SK-N-SH (cell line): ENCODE measurements at regions not wholly inside any gene's neighbourhood (a gene's known extent, or its start where the extent isn't known, plus 50 kb on each side); places are given as distances from the start of the nearest gene placed in this dataset.

Experiments
- CTCF ChIA-PET: fragments of 300-600, 350-600 bp; formaldehyde crosslinking; extraction: SDS; loops from one replicate; lab custom pipeline; 2021; lab: Yijun Ruan, JAX
- POLR2A ChIA-PET: fragments of 350-600 bp; sonication (Branson Sonifier 250); formaldehyde crosslinking; extraction: SDS; loops from one replicate; lab custom pipeline; 2020; ENCODE audit warnings: antibody characterized with exemption, inconsistent platforms; lab: Yijun Ruan, JAX
- DNase-seq: peaks from one replicate; pipeline ENCODE4 v3.0.0; 2012
- H2AFZ ChIP-seq: fragments of 200-600 bp; sonication (generic); 2 replicates; pipeline ENCODE4 v1.8.1; 2016; ENCODE audit warnings: antibody characterized with exemption, mild to moderate bottlenecking, low read depth
- H3F3A ChIP-seq: fragments of 200-600 bp; sonication (generic); replicated peaks from 2 replicates; pipeline ENCODE3; 2016; ENCODE audit warnings: antibody characterized with exemption, mild to moderate bottlenecking; ENCODE audit not compliant: insufficient read depth
- H3K27ac ChIP-seq, 2 experiments: fragments of 200-500 bp in 1 of 2; fragments of 200-600 bp in 1 of 2; sonication (Bioruptor generic) in 1 of 2; sonication (generic), shearing (Covaris generic) in 1 of 2; 2 replicates each; pipeline versions ENCODE4 v1.5.1 to v1.6.1; 2014 to 2016; ENCODE audit warnings: low read depth in 2 of 2, inconsistent platforms in 1 of 2, low read length in 1 of 2, mild to moderate bottlenecking in 1 of 2, mixed read lengths in 1 of 2
- H3K27me3 ChIP-seq: fragments of 200-600 bp; sonication (generic), shearing (Covaris generic); 2 replicates; pipeline ENCODE4 v1.6.1; 2016; ENCODE audit warnings: mixed run types; ENCODE audit not compliant: insufficient read depth
- H3K36me3 ChIP-seq, 2 experiments: fragments of 200-500 bp in 1 of 2; fragments of 200-600 bp in 1 of 2; sonication (Bioruptor generic) in 1 of 2; sonication (generic) in 1 of 2; replicated peaks in 1 of 2; 2 replicates each; pipeline versions ENCODE3 to v1.5.1; 2014 to 2016; ENCODE audit warnings: low read length in 1 of 2, mild to moderate bottlenecking in 1 of 2; ENCODE audit not compliant: insufficient read depth in 2 of 2, control insufficient read depth in 1 of 2
- H3K4me1 ChIP-seq, 2 experiments: fragments of 200-500 bp in 1 of 2; fragments of 200-600 bp in 1 of 2; sonication (Bioruptor generic) in 1 of 2; sonication (generic), shearing (Covaris generic) in 1 of 2; 2 replicates each; pipeline versions ENCODE4 v1.5.1 to v1.6.1; 2014 to 2016; ENCODE audit warnings: low read depth in 1 of 2, low read length in 1 of 2, mixed run types in 1 of 2; ENCODE audit not compliant: insufficient read depth in 2 of 2, control insufficient read depth in 1 of 2
- H3K4me2 ChIP-seq: fragments of 200-600 bp; sonication (generic), shearing (Covaris generic); 2 replicates; pipeline ENCODE4 v1.6.1; 2017; ENCODE audit warnings: mixed run types
- H3K4me3 ChIP-seq, 2 experiments: fragments of 200-500 bp in 1 of 2; fragments of 200-600 bp in 1 of 2; sonication (Bioruptor generic) in 1 of 2; sonication (generic), shearing (Covaris generic) in 1 of 2; 2 replicates each; pipeline versions ENCODE4 v1.5.1 to v1.8.1; 2014 to 2016; ENCODE audit warnings: low read depth in 2 of 2, inconsistent platforms in 1 of 2, low read length in 1 of 2, mild to moderate bottlenecking in 1 of 2, mixed read lengths in 1 of 2, moderate library complexity in 1 of 2
- H3K79me2 ChIP-seq: fragments of 200-600 bp; sonication (generic); 2 replicates; pipeline ENCODE4 v1.8.1; 2017; ENCODE audit warnings: mild to moderate bottlenecking; ENCODE audit not compliant: insufficient read depth
- H3K9ac ChIP-seq: fragments of 200-600 bp; sonication (generic); 2 replicates; pipeline ENCODE4 v1.6.1; 2017; ENCODE audit warnings: mixed run types
- H3K9me2 ChIP-seq: fragments of 200-600 bp; sonication (generic); 2 replicates; pipeline ENCODE4 v1.6.1; 2017; ENCODE audit warnings: mixed run types
- H3K9me3 ChIP-seq: fragments of 200-600 bp; sonication (generic); 2 replicates; pipeline ENCODE4 v1.6.1; 2017; ENCODE audit warnings: mixed run types, mild to moderate bottlenecking, moderate library complexity
- H4K20me1 ChIP-seq: fragments of 200-600 bp; sonication (generic); 2 replicates; pipeline ENCODE4 v1.6.1; 2017; ENCODE audit warnings: mild to moderate bottlenecking, mixed run types; ENCODE audit not compliant: insufficient read depth
- CHD2 ChIP-seq: fragments of 150-350 bp; IDR thresholded peaks from 2 replicates; pipeline ENCODE4 v1.6.1; 2018; ENCODE audit warnings: low read length; ENCODE audit not compliant: partially characterized antibody
- FOXM1 ChIP-seq: IDR thresholded peaks from 2 replicates; pipeline ENCODE4 v1.4.0; 2012; ENCODE audit warnings: low read depth, mild to moderate bottlenecking
- MEF2A ChIP-seq: IDR thresholded peaks from 2 replicates; pipeline ENCODE4 v1.4.0; 2012; ENCODE audit warnings: low read depth, borderline replicate concordance
- MXI1 ChIP-seq: IDR thresholded peaks from 2 replicates; pipeline ENCODE4 v1.6.1; 2012; ENCODE audit warnings: mild to moderate bottlenecking, low read depth, low read length, improper control_type of control experiment
- NFIC ChIP-seq: IDR thresholded peaks from 2 replicates; pipeline ENCODE4 v1.4.0; 2012; ENCODE audit warnings: borderline replicate concordance
- POLR2AphosphoS5 ChIP-seq: IDR thresholded peaks from 2 replicates; pipeline ENCODE4 v1.6.1; 2012; ENCODE audit warnings: low read depth, low read length
- RCOR1 ChIP-seq: fragments of 150-350 bp; IDR thresholded peaks from 2 replicates; pipeline ENCODE4 v1.6.1; 2017; ENCODE audit warnings: antibody characterized with exemption, low read length
- SMC3 ChIP-seq: IDR thresholded peaks from 2 replicates; pipeline ENCODE4 v1.6.1; 2012; ENCODE audit warnings: low read depth, low read length, improper control_type of control experiment
- TAF1 ChIP-seq: IDR thresholded peaks from 2 replicates; pipeline ENCODE4 v1.6.1; 2012; ENCODE audit warnings: low read depth, mild to moderate bottlenecking, low read length, moderate library complexity, borderline replicate concordance
- TCF12 ChIP-seq: IDR thresholded peaks from 2 replicates; pipeline ENCODE4 v1.4.0; 2012
- TEAD4 ChIP-seq: IDR thresholded peaks from 2 replicates; pipeline ENCODE4 v1.4.0; 2012; ENCODE audit warnings: mild to moderate bottlenecking, borderline replicate concordance; ENCODE audit not compliant: insufficient read depth
- YY1 ChIP-seq: IDR thresholded peaks from 2 replicates; pipeline ENCODE4 v1.4.0; 2012; ENCODE audit warnings: low read depth, mild to moderate bottlenecking
- WGBS: methylation state at CpG from one replicate; pipeline ENCODE4 v1.1.6; 2017; ENCODE audit warnings: low lambda C conversion rate; 5-methylcytosine and 5-hydroxymethylcytosine counted together
- TF ChIP-seq, protein P1 (sequence below): IDR thresholded peaks from 2 replicates; pipeline ENCODE4 v1.4.0; 2012; ENCODE audit warnings: low read depth, borderline replicate concordance
- TF ChIP-seq, protein P2 (sequence below): IDR thresholded peaks from 2 replicates; pipeline ENCODE4; 2012
- TF ChIP-seq, protein P3 (sequence below): IDR thresholded peaks from 2 replicates; pipeline ENCODE4 v1.6.1; 2012; ENCODE audit warnings: mild to moderate bottlenecking, low read depth, low read length, moderate library complexity
- TF ChIP-seq, protein P4 (sequence below): IDR thresholded peaks from 2 replicates; pipeline ENCODE4 v1.4.0; 2012; ENCODE audit warnings: low read depth, borderline replicate concordance

DNA sequence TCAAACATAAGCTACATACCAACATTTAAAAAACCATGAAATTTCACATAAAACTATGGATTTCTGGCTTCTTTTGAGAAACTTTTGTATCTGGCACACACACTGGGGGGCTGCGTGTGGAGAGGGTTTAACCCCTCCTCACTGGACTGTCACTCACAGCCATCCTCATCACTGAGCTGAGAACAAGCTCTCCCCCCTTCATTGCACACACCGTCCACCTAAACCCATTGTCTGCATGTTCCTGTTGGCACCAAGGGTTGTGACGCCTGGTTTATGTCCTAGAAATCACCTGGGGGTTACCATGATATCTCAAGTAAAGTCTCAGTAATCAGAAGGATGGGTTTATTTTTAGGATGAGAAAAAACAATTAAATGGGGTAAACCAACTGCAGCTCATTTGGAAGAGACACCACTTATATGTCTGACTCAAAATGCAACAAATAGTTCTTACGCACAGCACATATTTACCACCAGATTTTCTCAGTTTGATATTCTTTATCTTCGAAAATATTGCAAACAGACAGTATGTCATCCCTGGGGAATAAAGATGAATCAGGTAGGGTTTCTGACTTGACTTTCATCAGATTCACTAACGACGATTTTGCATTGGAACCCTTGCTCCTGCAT, 218.5 kb upstream of the KLF6 start:
- H3K27ac ChIP-seq, result no peak overlapping the region
- H3K4me2 ChIP-seq, result no peak overlapping the region
- POLR2A ChIA-PET, result no interaction called here
- CTCF ChIA-PET, result no interaction called here
- no peaks in the 10 kb centered on the region for H3K9me2 ChIP-seq
- H3K9me3 ChIP-seq, result no peaks in the 10 kb centered on the region
- H3K27me3 ChIP-seq, result no peaks in the 10 kb centered on the region
- H3K4me3 ChIP-seq, result no peak overlapping the region
- no peaks in the 10 kb centered on the region for H3K36me3 ChIP-seq
- no peak overlapping the region for H3K9ac ChIP-seq
- no peaks in the 10 kb centered on the region for H3K4me1 ChIP-seq
- no peaks in the 10 kb centered on the region for H4K20me1 ChIP-seq
- TF ChIP-seq YY1, result no peak
- no peak for TF ChIP-seq CHD2
- TF ChIP-seq TAF1, result no peak
- TF ChIP-seq FOXM1, result no peak
- TF ChIP-seq RCOR1, result no peak
- TF ChIP-seq, protein P1, sequence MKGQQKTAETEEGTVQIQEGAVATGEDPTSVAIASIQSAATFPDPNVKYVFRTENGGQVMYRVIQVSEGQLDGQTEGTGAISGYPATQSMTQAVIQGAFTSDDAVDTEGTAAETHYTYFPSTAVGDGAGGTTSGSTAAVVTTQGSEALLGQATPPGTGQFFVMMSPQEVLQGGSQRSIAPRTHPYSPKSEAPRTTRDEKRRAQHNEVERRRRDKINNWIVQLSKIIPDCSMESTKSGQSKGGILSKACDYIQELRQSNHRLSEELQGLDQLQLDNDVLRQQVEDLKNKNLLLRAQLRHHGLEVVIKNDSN, result no peak
- TF ChIP-seq MXI1, result no peak
- TF ChIP-seq, protein P2, sequence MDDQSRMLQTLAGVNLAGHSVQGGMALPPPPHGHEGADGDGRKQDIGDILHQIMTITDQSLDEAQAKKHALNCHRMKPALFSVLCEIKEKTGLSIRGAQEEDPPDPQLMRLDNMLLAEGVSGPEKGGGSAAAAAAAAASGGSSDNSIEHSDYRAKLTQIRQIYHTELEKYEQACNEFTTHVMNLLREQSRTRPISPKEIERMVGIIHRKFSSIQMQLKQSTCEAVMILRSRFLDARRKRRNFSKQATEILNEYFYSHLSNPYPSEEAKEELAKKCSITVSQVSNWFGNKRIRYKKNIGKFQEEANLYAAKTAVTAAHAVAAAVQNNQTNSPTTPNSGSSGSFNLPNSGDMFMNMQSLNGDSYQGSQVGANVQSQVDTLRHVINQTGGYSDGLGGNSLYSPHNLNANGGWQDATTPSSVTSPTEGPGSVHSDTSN, result no peak
- no peak for TF ChIP-seq POLR2AphosphoS5
- no peaks in the 10 kb centered on the region for H3K79me2 ChIP-seq
- no peaks in the 10 kb centered on the region for H3F3A ChIP-seq
- DNase-seq, result no peak
- 91% methylated on average over 7 of the region's 7 CpGs for WGBS
- no peak overlapping the region for H2AFZ ChIP-seq

DNA sequence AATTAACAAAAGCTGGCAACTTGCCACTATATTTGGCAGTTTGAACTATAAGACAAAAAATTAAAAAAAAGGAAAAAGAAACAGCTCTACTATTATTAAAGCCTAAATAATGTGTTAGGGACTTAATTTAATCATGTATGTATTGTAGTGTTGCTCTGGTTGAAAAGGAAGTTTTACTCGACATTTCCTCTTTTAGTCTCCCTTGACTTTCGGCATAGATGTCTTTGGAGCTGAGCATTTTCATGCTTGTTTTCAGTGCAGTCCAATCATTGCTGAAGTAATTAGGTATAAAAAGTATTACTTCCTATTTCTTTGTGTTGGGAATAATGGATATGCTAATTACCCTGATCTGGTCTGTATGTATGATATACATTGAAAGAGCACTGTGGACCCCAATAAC, 216.8 kb upstream of the KLF6 start:
- H3K4me3 ChIP-seq, result no peak overlapping the region
- no peak overlapping the region for H3K9ac ChIP-seq
- H3K36me3 ChIP-seq, result no peaks in the 10 kb centered on the region
- no peaks in the 10 kb centered on the region for H3K4me1 ChIP-seq
- no peak overlapping the region for H3K4me2 ChIP-seq
- no peaks in the 10 kb centered on the region for H4K20me1 ChIP-seq
- no peaks in the 10 kb centered on the region for H3K9me3 ChIP-seq
- no peak for TF ChIP-seq SMC3
- TF ChIP-seq, protein P1, result no peak
- no peak for TF ChIP-seq POLR2AphosphoS5
- no peak for TF ChIP-seq NFIC
- TF ChIP-seq, protein P3, sequence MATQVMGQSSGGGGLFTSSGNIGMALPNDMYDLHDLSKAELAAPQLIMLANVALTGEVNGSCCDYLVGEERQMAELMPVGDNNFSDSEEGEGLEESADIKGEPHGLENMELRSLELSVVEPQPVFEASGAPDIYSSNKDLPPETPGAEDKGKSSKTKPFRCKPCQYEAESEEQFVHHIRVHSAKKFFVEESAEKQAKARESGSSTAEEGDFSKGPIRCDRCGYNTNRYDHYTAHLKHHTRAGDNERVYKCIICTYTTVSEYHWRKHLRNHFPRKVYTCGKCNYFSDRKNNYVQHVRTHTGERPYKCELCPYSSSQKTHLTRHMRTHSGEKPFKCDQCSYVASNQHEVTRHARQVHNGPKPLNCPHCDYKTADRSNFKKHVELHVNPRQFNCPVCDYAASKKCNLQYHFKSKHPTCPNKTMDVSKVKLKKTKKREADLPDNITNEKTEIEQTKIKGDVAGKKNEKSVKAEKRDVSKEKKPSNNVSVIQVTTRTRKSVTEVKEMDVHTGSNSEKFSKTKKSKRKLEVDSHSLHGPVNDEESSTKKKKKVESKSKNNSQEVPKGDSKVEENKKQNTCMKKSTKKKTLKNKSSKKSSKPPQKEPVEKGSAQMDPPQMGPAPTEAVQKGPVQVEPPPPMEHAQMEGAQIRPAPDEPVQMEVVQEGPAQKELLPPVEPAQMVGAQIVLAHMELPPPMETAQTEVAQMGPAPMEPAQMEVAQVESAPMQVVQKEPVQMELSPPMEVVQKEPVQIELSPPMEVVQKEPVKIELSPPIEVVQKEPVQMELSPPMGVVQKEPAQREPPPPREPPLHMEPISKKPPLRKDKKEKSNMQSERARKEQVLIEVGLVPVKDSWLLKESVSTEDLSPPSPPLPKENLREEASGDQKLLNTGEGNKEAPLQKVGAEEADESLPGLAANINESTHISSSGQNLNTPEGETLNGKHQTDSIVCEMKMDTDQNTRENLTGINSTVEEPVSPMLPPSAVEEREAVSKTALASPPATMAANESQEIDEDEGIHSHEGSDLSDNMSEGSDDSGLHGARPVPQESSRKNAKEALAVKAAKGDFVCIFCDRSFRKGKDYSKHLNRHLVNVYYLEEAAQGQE, result no peak
- TF ChIP-seq MEF2A, result no peak
- no peak for TF ChIP-seq TCF12
- TF ChIP-seq, protein P4, sequence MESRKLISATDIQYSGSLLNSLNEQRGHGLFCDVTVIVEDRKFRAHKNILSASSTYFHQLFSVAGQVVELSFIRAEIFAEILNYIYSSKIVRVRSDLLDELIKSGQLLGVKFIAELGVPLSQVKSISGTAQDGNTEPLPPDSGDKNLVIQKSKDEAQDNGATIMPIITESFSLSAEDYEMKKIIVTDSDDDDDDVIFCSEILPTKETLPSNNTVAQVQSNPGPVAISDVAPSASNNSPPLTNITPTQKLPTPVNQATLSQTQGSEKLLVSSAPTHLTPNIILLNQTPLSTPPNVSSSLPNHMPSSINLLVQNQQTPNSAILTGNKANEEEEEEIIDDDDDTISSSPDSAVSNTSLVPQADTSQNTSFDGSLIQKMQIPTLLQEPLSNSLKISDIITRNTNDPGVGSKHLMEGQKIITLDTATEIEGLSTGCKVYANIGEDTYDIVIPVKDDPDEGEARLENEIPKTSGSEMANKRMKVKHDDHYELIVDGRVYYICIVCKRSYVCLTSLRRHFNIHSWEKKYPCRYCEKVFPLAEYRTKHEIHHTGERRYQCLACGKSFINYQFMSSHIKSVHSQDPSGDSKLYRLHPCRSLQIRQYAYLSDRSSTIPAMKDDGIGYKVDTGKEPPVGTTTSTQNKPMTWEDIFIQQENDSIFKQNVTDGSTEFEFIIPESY, result no peak
- no peak for TF ChIP-seq TEAD4
- H3K9me2 ChIP-seq, result no peaks in the 10 kb centered on the region
- no peak overlapping the region for H3K27ac ChIP-seq
- H3K27me3 ChIP-seq, result no peaks in the 10 kb centered on the region
- H3K79me2 ChIP-seq, result no peaks in the 10 kb centered on the region
- ChIA-PET POLR2A (no interaction called here), CTCF (no interaction called here)
- H2AFZ ChIP-seq, result no peak overlapping the region
- no peaks in the 10 kb centered on the region for H3F3A ChIP-seq
- 96% methylated on average over 2 of the region's 2 CpGs for WGBS
- no peak for DNase-seq
